Lower leg skin (tissue), 3 donors: ENCODE measurements at regions not wholly inside any gene's neighbourhood (a gene's known extent, or its start where the extent isn't known, plus 50 kb on each side); places are given as distances from the start of the nearest gene placed in this dataset.

Source experiments
- CTCF ChIP-seq, 3 donors: fragments of 450-650 bp; IDR thresholded peaks; one replicate each; pipeline ENCODE4 v1.5.1; 2016; ENCODE audit warnings: antibody characterized with exemption in 3 of 3, mild to moderate bottlenecking in 3 of 3, moderate library complexity in 2 of 3
- POLR2A ChIP-seq, 2 donors: fragments of 450-650 bp; IDR thresholded peaks; one replicate each; pipeline ENCODE4 v1.6.1; 2016 to 2017; ENCODE audit warnings: antibody characterized with exemption in 2 of 2, mild to moderate bottlenecking in 1 of 2, moderate library complexity in 1 of 2

GRCh38 chrX:65866773-65867172 is 173.1 kb downstream of the VSIG4 start:
- TF ChIP-seq CTCF (IDR thresholded peaks at IDR 0.05) (no peak), POLR2A (IDR thresholded peaks at IDR 0.05) (no peak)
